Fibroblast of mammary gland (primary cell): ENCODE measurements at regions not wholly inside any gene's neighbourhood (a gene's known extent, or its start where the extent isn't known, plus 50 kb on each side); places are given as distances from the start of the nearest gene placed in this dataset.

Experiments used
- DNase-seq: peaks from one replicate; pipeline ENCODE4 v3.0.0-alpha.2; 2010; ENCODE audit warnings: low read depth
- H3K4me3 ChIP-seq: 2 replicates; pipeline ENCODE4 v1.5.1; 2011; ENCODE audit warnings: low read depth, mild to moderate bottlenecking, low read length, moderate library complexity; ENCODE audit not compliant: control insufficient read depth
- CTCF ChIP-seq: conservative IDR thresholded peaks from 2 replicates; pipeline ENCODE4 v1.5.1; 2011; ENCODE audit warnings: low read depth, low read length, inconsistent platforms; ENCODE audit not compliant: control insufficient read depth, insufficient read depth

- H3K4me3 ChIP-seq: no peak overlapping the region
- DNase-seq: peak; percentile 33
- TF ChIP-seq CTCF: no peak
Observed at GRCh38 chr10:31754803-31755624, 173.6 kb downstream of the ARHGAP12 start.

DNA sequence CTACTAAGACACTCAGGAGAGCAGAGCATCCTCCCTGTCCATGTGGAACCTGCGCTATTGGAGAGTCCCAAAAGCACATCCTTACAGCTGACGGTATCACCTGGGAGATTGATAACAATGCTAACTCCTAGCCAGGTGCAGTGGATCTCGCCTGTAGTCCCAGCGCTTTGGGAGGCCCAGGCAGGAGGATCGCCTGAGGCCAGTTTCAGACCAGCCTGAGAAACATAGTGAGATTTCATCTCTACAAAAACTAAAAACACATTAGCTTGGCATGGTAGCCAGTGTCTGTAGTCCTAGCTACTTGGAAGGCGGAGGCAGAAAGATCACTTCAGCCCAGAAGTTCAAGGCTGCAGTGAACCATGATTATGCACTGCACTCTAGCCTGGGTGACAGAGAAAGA lies 174.9 kb downstream of the ARHGAP12 start:
- no peak for DNase-seq
- no peak for TF ChIP-seq CTCF

GRCh38 chr10:31752170-31752569 lies 176.5 kb downstream of the ARHGAP12 start:
- DNase-seq: no peak
- TF ChIP-seq CTCF: no peak
- H3K4me3 ChIP-seq: no peak overlapping the region

More for the DNA sequence above, 174.9 kb downstream of the ARHGAP12 start:
- H3K4me3 ChIP-seq: no peak overlapping the region

DNA sequence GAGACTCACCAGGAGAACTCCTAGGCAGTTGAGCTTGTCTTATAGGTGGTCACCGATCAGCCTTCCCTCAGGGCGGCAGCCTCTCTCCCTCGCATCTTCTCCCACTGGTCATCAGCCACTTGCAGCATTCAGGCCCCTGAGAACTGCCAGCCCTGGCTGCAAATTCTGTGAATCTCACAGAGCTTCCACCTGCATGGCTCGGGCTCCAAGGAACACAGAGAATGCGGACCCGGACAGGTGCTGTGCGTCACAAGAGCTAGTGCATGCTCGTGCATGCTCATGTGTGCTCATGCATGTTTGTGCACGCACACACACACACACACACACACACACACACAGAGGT lies 176.9 kb downstream of the ARHGAP12 start:
- no peak for TF ChIP-seq CTCF
- H3K4me3 ChIP-seq: no peak overlapping the region
- DNase-seq: no peak

DNA sequence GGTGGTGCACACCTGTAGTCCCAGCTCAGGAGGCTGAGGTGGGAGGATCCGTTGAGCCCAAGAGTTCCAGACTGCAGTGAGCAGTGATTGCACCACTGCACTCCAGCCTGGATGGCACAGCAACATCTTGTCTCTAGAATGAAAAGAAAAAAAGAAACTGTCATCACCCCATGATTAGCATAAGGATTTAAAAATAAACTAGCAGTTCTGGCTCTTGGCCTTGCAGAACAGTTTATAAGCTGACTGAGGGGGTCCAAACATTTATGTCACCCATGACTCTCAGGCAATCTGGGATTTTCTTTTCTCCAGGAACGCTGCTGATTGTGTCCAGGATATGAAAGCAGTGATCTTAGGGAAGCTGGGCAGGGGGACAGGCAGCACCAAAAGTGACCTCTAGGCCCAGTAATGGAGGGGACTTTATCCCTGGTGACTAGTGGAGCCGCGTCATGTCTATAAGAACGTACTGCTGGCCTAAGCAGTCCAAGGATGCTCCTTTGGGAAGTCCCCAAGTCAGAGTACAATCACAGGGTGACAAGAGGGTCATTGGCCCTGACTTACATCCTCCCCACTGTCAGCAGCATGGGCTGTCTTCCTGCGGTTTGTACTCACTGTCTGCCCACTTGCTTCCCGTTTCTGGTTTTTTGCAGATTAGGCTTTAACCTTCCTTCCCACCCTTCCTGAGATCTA lies 177.4 kb downstream of the ARHGAP12 start:
- TF ChIP-seq CTCF: no peak
- no peak overlapping the region for H3K4me3 ChIP-seq
- DNase-seq: no peak

DNA sequence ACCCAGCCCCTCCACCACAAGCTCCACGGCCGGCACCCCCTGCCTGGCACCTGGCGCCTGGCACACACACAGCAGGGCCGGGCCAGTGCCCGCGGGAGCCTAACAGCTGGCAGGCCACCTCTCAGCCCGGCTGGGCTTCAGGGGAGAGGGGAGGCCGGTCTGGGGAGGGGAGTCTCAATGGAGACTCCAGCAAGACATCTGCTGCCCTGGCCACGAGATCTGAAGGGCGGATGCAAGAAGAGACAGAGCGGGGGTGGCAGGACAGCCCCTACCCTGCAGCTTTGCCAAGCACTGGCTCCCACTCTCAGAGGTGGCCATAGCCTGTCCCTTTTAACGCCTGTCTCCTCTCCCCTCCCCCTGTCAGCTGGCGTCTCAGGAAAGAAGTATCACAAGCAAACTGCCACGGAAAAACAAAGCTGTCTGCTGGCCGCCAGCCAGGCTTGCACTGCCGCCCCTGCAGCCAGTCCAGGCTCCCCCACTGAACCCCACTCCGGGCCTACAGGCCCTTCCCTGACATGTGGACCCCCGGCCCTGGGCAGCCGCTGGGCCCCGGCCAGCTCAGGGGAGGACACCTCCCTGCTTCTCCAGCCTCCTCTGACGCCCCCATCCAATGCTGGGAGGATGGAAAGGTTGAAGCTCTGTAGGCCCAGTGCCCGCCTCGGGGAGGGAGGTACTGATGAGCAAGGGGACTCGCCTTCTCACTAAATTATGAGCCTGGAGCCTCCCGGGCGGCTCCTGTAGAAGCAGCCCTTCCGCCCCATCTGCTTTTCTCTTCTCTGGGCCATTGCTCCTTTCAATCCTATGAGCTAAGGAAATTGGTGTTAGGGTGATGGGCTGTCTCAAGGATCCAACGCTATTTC lies 178.4 kb downstream of the ARHGAP12 start:
- no peak overlapping the region for H3K4me3 ChIP-seq
- DNase-seq: no peak
- no peak for TF ChIP-seq CTCF
